GM21381 (cell line): ENCODE measurements at regions not wholly inside any gene's neighbourhood (a gene's known extent, or its start where the extent isn't known, plus 50 kb on each side); places are given as distances from the start of the nearest gene placed in this dataset.
"Not testable (repeated sequence)": the region's sequence is repeated elsewhere in the genome, so short reads cannot be mapped to it uniquely, and the experiment has no call there.

Source experiments
- ATAC-seq: cut with Tn5 transposase; IDR thresholded peaks from one replicate; pipeline ENCODE4 v1.9.1; 2021; ENCODE audit warnings: mild to moderate bottlenecking, moderate library complexity; ENCODE audit not compliant: unreplicated experiment

- not testable (repeated sequence) for ATAC-seq
Observed at GRCh38 chr4:131883181-131883580, 1265.9 kb upstream of the PCDH10 start.

GRCh38 chr4:131925662-131926061 is 1223.4 kb upstream of the PCDH10 start:
- ATAC-seq = not testable (repeated sequence)

- not testable (repeated sequence) for ATAC-seq
Observed at GRCh38 chr4:131967646-131968045, 1181.4 kb upstream of the PCDH10 start.

GRCh38 chr4:131974730-131975129 is 1174.4 kb upstream of the PCDH10 start:
- ATAC-seq = no peak

- not testable (repeated sequence) for ATAC-seq
Observed at GRCh38 chr4:131975276-131976132, 1173.6 kb upstream of the PCDH10 start.

- not testable (repeated sequence) for ATAC-seq
Observed at GRCh38 chr4:131976133-131977002, 1172.7 kb upstream of the PCDH10 start.

- ATAC-seq = no peak
Observed at GRCh38 chr4:131978120-131978519, 1171.0 kb upstream of the PCDH10 start.

GRCh38 chr4:131989576-131989975 is 1159.5 kb upstream of the PCDH10 start:
- no peak for ATAC-seq

GRCh38 chr4:132001542-132001941 is 1147.6 kb upstream of the PCDH10 start:
- ATAC-seq = no peak

GRCh38 chr4:132003593-132003992 is 1145.5 kb upstream of the PCDH10 start:
- ATAC-seq = no peak

GRCh38 chr4:132015321-132015720 is 1133.8 kb upstream of the PCDH10 start:
- no peak for ATAC-seq

GRCh38 chr4:132016703-132017350 is 1132.3 kb upstream of the PCDH10 start:
- ATAC-seq = no peak

- ATAC-seq = no peak
Observed at GRCh38 chr4:132026166-132026565, 1122.9 kb upstream of the PCDH10 start.

GRCh38 chr4:132026816-132027215 is 1122.3 kb upstream of the PCDH10 start:
- no peak for ATAC-seq

GRCh38 chr4:132056496-132056895 is 1092.6 kb upstream of the PCDH10 start:
- no peak for ATAC-seq

GRCh38 chr4:132059227-132059626 is 1089.9 kb upstream of the PCDH10 start:
- ATAC-seq = no peak

GRCh38 chr4:132062611-132063239 is 1086.4 kb upstream of the PCDH10 start:
- ATAC-seq = no peak

GRCh38 chr4:132063829-132064228 is 1085.3 kb upstream of the PCDH10 start:
- ATAC-seq = no peak

GRCh38 chr4:132065940-132066495 is 1083.1 kb upstream of the PCDH10 start:
- no peak for ATAC-seq

GRCh38 chr4:132071815-132072214 is 1077.3 kb upstream of the PCDH10 start:
- ATAC-seq = no peak
